Left lung (tissue), 4 donors: ENCODE measurements at regions not wholly inside any gene's neighbourhood (a gene's known extent, or its start where the extent isn't known, plus 50 kb on each side); places are given as distances from the start of the nearest gene placed in this dataset.
A peak's percentile ranks its signal among the peaks of the same experiment; 100 is the strongest.
"Not testable (repeated sequence)": the region's sequence is repeated elsewhere in the genome, so short reads cannot be mapped to it uniquely, and the experiment has no call there.

Experiments
- ATAC-seq: fragments of 200-7000 bp; cut with Tn5 transposase; one replicate; pipeline ENCODE4 v1.9.1; 2020; ENCODE audit warnings: moderate library complexity
- DNase-seq, 4 donors: peaks; one replicate each; pipeline ENCODE4 v3.0.0-alpha.2; 2013 to 2020
- H3K27ac ChIP-seq, 2 donors: fragments of 200-600 bp; sonication (generic) in 1 of 2; one replicate each; pipeline versions ENCODE4 v1.5.0 to v1.8.0; 2020 to 2021
- H3K27me3 ChIP-seq, 2 donors: fragments of 200-600 bp; sonication (generic) in 1 of 2; one replicate each; pipeline versions ENCODE4 v1.5.0 to v1.8.0; 2020 to 2021
- H3K36me3 ChIP-seq, 2 donors: fragments of 200-600 bp; sonication (generic) in 1 of 2; one replicate each; pipeline versions ENCODE4 v1.5.0 to v1.8.0; 2020 to 2021
- H3K4me1 ChIP-seq, 2 donors: fragments of 200-600 bp; one replicate each; pipeline ENCODE4 v1.8.0; 2021
- H3K4me3 ChIP-seq, 2 donors: fragments of 200-600 bp; sonication (generic) in 1 of 2; one replicate each; pipeline versions ENCODE4 v1.5.0 to v1.8.0; 2020 to 2021; ENCODE audit warnings: mild to moderate bottlenecking in 1 of 2
- H3K9me3 ChIP-seq, 2 donors: fragments of 200-600 bp; sonication (generic) in 1 of 2; one replicate each; pipeline versions ENCODE4 v1.5.0 to v1.8.0; 2020 to 2021
- intact Hi-C, 2 donors: fragments of 100-400 bp; cut with DNase I; formaldehyde crosslinking; loops; one replicate each; pipeline versions ENCODE4 v1.11.2 to v1.14.2; 2022
- TF ChIP-seq, protein P1 (sequence below), 2 donors: fragments of 200-600 bp; sonication (generic) in 1 of 2; IDR thresholded peaks; one replicate each; pipeline versions ENCODE4 v1.5.0 to v1.8.0; 2021; ENCODE audit warnings: antibody characterized with exemption in 2 of 2
- donor health status: DM: no; HTN: yes; CAD: no.
- donor health status: DM: no; HTN: no; CAD: no.

DNA sequence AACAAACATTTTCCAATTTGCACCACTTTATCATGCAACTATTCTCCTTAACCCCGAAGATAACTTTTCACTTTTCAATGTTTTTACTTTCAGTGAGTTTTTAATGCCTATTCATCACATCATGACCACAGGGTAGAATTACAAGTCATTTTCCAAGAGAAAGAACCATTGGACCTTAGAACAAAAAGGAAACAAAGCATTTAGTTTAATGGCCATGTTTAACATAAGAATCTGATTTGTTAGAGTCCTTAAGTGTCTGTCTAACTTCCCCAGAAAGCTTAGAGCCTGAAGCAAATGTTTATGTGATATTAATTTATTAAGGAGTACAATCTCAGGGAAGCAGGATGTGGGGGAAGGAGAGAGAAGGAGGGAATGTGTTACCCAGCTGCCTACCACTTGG, 325.8 kb upstream of the RIOK2 start:
- H3K27me3 ChIP-seq = no peaks in the 10 kb centered on the region
- ATAC-seq (no peak), DNase-seq (no peak)
- no peaks in the 10 kb centered on the region for H3K9me3 ChIP-seq
- no peaks in the 10 kb centered on the region for H3K4me1 ChIP-seq
- no peak overlapping the region for H3K4me3 ChIP-seq
- intact Hi-C loops = no loop called here
- H3K36me3 ChIP-seq = no peaks in the 10 kb centered on the region
- no peak overlapping the region for H3K27ac ChIP-seq
- TF ChIP-seq, protein P1, sequence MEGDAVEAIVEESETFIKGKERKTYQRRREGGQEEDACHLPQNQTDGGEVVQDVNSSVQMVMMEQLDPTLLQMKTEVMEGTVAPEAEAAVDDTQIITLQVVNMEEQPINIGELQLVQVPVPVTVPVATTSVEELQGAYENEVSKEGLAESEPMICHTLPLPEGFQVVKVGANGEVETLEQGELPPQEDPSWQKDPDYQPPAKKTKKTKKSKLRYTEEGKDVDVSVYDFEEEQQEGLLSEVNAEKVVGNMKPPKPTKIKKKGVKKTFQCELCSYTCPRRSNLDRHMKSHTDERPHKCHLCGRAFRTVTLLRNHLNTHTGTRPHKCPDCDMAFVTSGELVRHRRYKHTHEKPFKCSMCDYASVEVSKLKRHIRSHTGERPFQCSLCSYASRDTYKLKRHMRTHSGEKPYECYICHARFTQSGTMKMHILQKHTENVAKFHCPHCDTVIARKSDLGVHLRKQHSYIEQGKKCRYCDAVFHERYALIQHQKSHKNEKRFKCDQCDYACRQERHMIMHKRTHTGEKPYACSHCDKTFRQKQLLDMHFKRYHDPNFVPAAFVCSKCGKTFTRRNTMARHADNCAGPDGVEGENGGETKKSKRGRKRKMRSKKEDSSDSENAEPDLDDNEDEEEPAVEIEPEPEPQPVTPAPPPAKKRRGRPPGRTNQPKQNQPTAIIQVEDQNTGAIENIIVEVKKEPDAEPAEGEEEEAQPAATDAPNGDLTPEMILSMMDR (IDR thresholded peaks at IDR 0.05) = no peak

DNA sequence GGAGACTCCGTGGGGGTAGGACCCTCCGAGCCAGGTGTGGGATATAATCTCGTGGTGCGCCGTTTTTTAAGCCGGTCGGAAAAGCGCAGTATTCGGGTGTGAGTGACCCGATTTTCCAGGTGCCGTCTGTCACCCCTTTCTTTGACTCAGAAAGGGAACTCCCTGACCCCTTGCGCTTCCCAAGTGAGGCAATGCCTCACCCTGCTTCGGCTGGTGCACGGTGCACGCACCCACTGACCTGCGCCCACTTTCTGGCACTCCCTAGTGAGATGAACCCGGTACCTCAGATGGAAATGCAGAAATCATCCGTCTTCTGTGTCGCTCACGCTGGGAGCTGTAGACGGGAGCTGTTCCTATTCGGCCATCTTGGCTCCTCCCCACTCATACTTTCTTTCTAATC, 336.5 kb upstream of the RIOK2 start:
- intact Hi-C loops, H3K4me3 ChIP-seq, H3K27ac ChIP-seq, H3K27me3 ChIP-seq, H3K4me1 ChIP-seq, ATAC-seq, H3K9me3 ChIP-seq, H3K36me3 ChIP-seq: not testable (repeated sequence)
- peak in 1 of 4 donors; percentile 32 for DNase-seq

GRCh38 chr5:97523336-97523735, 340.3 kb upstream of the RIOK2 start:
- DNase-seq, H3K36me3 ChIP-seq, H3K4me1 ChIP-seq, H3K27ac ChIP-seq, ATAC-seq, intact Hi-C loops, H3K4me3 ChIP-seq, H3K27me3 ChIP-seq, H3K9me3 ChIP-seq: not testable (repeated sequence)

- Histone ChIP-seq H3K27ac (no peak overlapping the region), H3K9me3 (no peaks in the 10 kb centered on the region), H3K27me3 (no peaks in the 10 kb centered on the region), H3K36me3 (no peaks in the 10 kb centered on the region), H3K4me1 (no peaks in the 10 kb centered on the region), H3K4me3 (no peak overlapping the region)
- DNase-seq (no peak), ATAC-seq (no peak)
- intact Hi-C loops = no loop called here
- TF ChIP-seq, protein P1 (IDR thresholded peaks at IDR 0.05) = no peak
These were observed 342.7 kb upstream of the RIOK2 start for GRCh38 chr5:97525780-97526179.

DNA sequence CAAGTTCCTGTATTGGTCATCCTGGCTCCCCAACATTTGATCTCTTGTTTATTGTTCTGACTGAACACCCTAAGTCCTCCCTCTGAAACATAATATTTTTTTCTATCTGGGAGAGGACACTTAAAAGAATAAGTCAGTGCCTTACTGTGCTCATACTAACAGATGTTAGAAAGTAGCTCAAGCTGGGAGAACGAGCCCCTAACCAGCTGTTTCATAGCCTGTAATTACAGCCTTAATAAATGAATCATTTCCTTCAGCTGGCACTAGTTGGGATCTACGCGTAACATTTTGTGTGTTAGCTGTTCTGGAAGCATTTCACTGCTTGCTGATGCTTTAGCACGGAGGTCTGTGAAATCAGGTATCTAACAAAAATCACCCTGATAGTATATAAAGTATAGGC, 345.9 kb upstream of the RIOK2 start:
- TF ChIP-seq, protein P1 (IDR thresholded peaks at IDR 0.05) = no peak
- H3K4me1 ChIP-seq = no peaks in the 10 kb centered on the region
- no peaks in the 10 kb centered on the region for H3K9me3 ChIP-seq
- no peaks in the 10 kb centered on the region for H3K36me3 ChIP-seq
- intact Hi-C loops = no loop called here
- no peak for ATAC-seq
- peak in 2 of 4 donors; percentile 3 to 16 for DNase-seq
- H3K27ac ChIP-seq = no peak overlapping the region
- no peaks in the 10 kb centered on the region for H3K27me3 ChIP-seq
- no peak overlapping the region for H3K4me3 ChIP-seq

- no peak for ATAC-seq
- H3K27me3 ChIP-seq = no peaks in the 10 kb centered on the region
- no peak overlapping the region for H3K27ac ChIP-seq
- intact Hi-C loops = no loop called here
- H3K4me3 ChIP-seq = no peak overlapping the region
- H3K9me3 ChIP-seq = no peaks in the 10 kb centered on the region
- no peak for DNase-seq
- H3K4me1 ChIP-seq = peaks cover 0 to 3% of the 10 kb centered on the region in 2 donors
- H3K36me3 ChIP-seq = no peaks in the 10 kb centered on the region
- TF ChIP-seq, protein P1 (IDR thresholded peaks at IDR 0.05) = no peak
These were observed 346.4 kb upstream of the RIOK2 start for GRCh38 chr5:97529354-97529985.
